ENCODE measurements at regions not wholly inside any gene's neighbourhood (a gene's known extent, or its start where the extent isn't known, plus 50 kb on each side); places are given as distances from the start of the nearest gene placed in this dataset.

- TF ChIP-seq POLR2A (IDR thresholded peaks at IDR 0.05) (no peak), CTCF (IDR thresholded peaks at IDR 0.05 in 4 of 5, conservative IDR thresholded peaks at IDR 0.05 in 1 of 5) (no peak)
- no peak overlapping the region for H3K27ac ChIP-seq
- intact Hi-C loops (cut with DNase I; ENCODE audit: low total_unique reads): no loop called here
- no peaks in the 10 kb centered on the region for H3K36me3 ChIP-seq
- no peaks in the 10 kb centered on the region for H3K27me3 ChIP-seq
- H3K4me1 ChIP-seq: no peaks in the 10 kb centered on the region
- no peak overlapping the region for H3K4me3 ChIP-seq
- no peak for DNase-seq
- no peak for ATAC-seq
- H3K9me3 ChIP-seq: no peaks in the 10 kb centered on the region
- in situ Hi-C loops (cut with MboI; ENCODE audit: low sequenced_read_pairs in 4 of 4): no loop called here
Measured at GRCh38 chrX:139058831-139059495, 347.4 kb upstream of the FGF13 start.

- intact Hi-C loops (cut with DNase I; ENCODE audit: low total_unique reads) (no loop called here), in situ Hi-C loops (cut with MboI; ENCODE audit: low sequenced_read_pairs in 4 of 4) (no loop called here)
Measured at GRCh38 chrX:139052461-139052860, 340.9 kb upstream of the FGF13 start.

GRCh38 chrX:139049465-139049864, 337.9 kb upstream of the FGF13 start:
- Histone ChIP-seq H3K36me3 (no peaks in the 10 kb centered on the region), H3K9me3 (no peaks in the 10 kb centered on the region), H3K27me3 (no peaks in the 10 kb centered on the region), H3K4me3 (no peak overlapping the region), H3K4me1 (no peaks in the 10 kb centered on the region), H3K27ac (no peak overlapping the region)
- intact Hi-C loops (cut with DNase I; ENCODE audit: low total_unique reads): no loop called here
- TF ChIP-seq POLR2A (IDR thresholded peaks at IDR 0.05) (no peak), CTCF (IDR thresholded peaks at IDR 0.05 in 4 of 5, conservative IDR thresholded peaks at IDR 0.05 in 1 of 5) (no peak)
- DNase-seq (no peak), ATAC-seq (no peak)
- in situ Hi-C loops (cut with MboI; ENCODE audit: low sequenced_read_pairs in 4 of 4): no loop called here

More at GRCh38 chrX:139052461-139052860, 340.9 kb upstream of the FGF13 start:
- no peak overlapping the region for H3K27ac ChIP-seq
- H3K27me3 ChIP-seq: no peaks in the 10 kb centered on the region
- H3K9me3 ChIP-seq: no peaks in the 10 kb centered on the region
- DNase-seq (no peak), ATAC-seq (no peak)
- TF ChIP-seq POLR2A (IDR thresholded peaks at IDR 0.05) (no peak), CTCF (IDR thresholded peaks at IDR 0.05 in 4 of 5, conservative IDR thresholded peaks at IDR 0.05 in 1 of 5) (no peak)
- no peaks in the 10 kb centered on the region for H3K36me3 ChIP-seq
- H3K4me1 ChIP-seq: no peaks in the 10 kb centered on the region
- H3K4me3 ChIP-seq: no peak overlapping the region

GRCh38 chrX:139044680-139045079, 333.2 kb upstream of the FGF13 start:
- in situ Hi-C loops (cut with MboI; ENCODE audit: low sequenced_read_pairs in 4 of 4): no loop called here
- Histone ChIP-seq H3K4me1 (no peaks in the 10 kb centered on the region), H3K27me3 (no peaks in the 10 kb centered on the region), H3K27ac (no peak overlapping the region), H3K9me3 (no peaks in the 10 kb centered on the region), H3K4me3 (no peak overlapping the region), H3K36me3 (no peaks in the 10 kb centered on the region)
- DNase-seq: no peak
- TF ChIP-seq POLR2A (IDR thresholded peaks at IDR 0.05) (no peak), CTCF (IDR thresholded peaks at IDR 0.05 in 4 of 5, conservative IDR thresholded peaks at IDR 0.05 in 1 of 5) (no peak)
- intact Hi-C loops (cut with DNase I; ENCODE audit: low total_unique reads): no loop called here
- no peak for ATAC-seq

GRCh38 chrX:139039041-139039440, 327.5 kb upstream of the FGF13 start:
- Histone ChIP-seq H3K4me3 (no peak overlapping the region), H3K9me3 (no peaks in the 10 kb centered on the region), H3K4me1 (no peaks in the 10 kb centered on the region), H3K27me3 (no peaks in the 10 kb centered on the region), H3K36me3 (no peaks in the 10 kb centered on the region), H3K27ac (no peak overlapping the region)
- DNase-seq: no peak
- TF ChIP-seq CTCF (IDR thresholded peaks at IDR 0.05 in 4 of 5, conservative IDR thresholded peaks at IDR 0.05 in 1 of 5) (no peak), POLR2A (IDR thresholded peaks at IDR 0.05) (no peak)
- in situ Hi-C loops (cut with MboI; ENCODE audit: low sequenced_read_pairs in 4 of 4): no loop called here
- ATAC-seq: no peak
- intact Hi-C loops (cut with DNase I; ENCODE audit: low total_unique reads): no loop called here
